Putamen (tissue), 1 donor: ENCODE measurements at regions not wholly inside any gene's neighbourhood (a gene's known extent, or its start where the extent isn't known, plus 50 kb on each side); places are given as distances from the start of the nearest gene placed in this dataset.

ENCODE experiments used
- DNase-seq: peaks from one replicate; pipeline ENCODE4 v3.0.0-alpha.2; 2016; ENCODE audit warnings: low spot score

GRCh38 chr11:43575913-43576310 is 104.6 kb upstream of the HSD17B12 start:
- peak; percentile 31 for DNase-seq

GRCh38 chr11:43576320-43576802 is 104.2 kb upstream of the HSD17B12 start:
- peak; percentile 47 for DNase-seq

- DNase-seq, result peak; percentile 17
These were observed 103.6 kb upstream of the HSD17B12 start for GRCh38 chr11:43576803-43577521.

GRCh38 chr11:43577566-43578264 is 102.8 kb upstream of the HSD17B12 start:
- DNase-seq, result no peak

GRCh38 chr11:43578346-43579170 is 102.0 kb upstream of the HSD17B12 start:
- no peak for DNase-seq

GRCh38 chr11:43579171-43579918 is 101.2 kb upstream of the HSD17B12 start:
- DNase-seq, result peak; percentile 29

GRCh38 chr11:43579919-43580276 is 100.6 kb upstream of the HSD17B12 start:
- no peak for DNase-seq

GRCh38 chr11:43580735-43581369 is 99.7 kb upstream of the HSD17B12 start:
- DNase-seq, result peak; percentile 59

GRCh38 chr11:43581370-43582023 is 99.0 kb upstream of the HSD17B12 start:
- DNase-seq, result no peak

- no peak for DNase-seq
These were observed 98.3 kb upstream of the HSD17B12 start for GRCh38 chr11:43582024-43582862.

GRCh38 chr11:43582863-43583462 is 97.6 kb upstream of the HSD17B12 start:
- no peak for DNase-seq

GRCh38 chr11:43583548-43583947 is 97.0 kb upstream of the HSD17B12 start:
- DNase-seq, result no peak

- DNase-seq, result no peak
These were observed 94.5 kb upstream of the HSD17B12 start for GRCh38 chr11:43585877-43586608.

- no peak for DNase-seq
These were observed 90.8 kb upstream of the HSD17B12 start for GRCh38 chr11:43589601-43590250.

- DNase-seq, result no peak
These were observed 79.0 kb upstream of the HSD17B12 start for GRCh38 chr11:43601511-43601910.

- DNase-seq, result no peak
These were observed 77.9 kb upstream of the HSD17B12 start for GRCh38 chr11:43602670-43603069.

GRCh38 chr11:43614214-43614613 is 66.3 kb upstream of the HSD17B12 start:
- DNase-seq, result no peak

GRCh38 chr11:43619863-43620505 is 60.6 kb upstream of the HSD17B12 start:
- no peak for DNase-seq
